ENCODE measurements at regions not wholly inside any gene's neighbourhood (a gene's known extent, or its start where the extent isn't known, plus 50 kb on each side); places are given as distances from the start of the nearest gene placed in this dataset.

DNA sequence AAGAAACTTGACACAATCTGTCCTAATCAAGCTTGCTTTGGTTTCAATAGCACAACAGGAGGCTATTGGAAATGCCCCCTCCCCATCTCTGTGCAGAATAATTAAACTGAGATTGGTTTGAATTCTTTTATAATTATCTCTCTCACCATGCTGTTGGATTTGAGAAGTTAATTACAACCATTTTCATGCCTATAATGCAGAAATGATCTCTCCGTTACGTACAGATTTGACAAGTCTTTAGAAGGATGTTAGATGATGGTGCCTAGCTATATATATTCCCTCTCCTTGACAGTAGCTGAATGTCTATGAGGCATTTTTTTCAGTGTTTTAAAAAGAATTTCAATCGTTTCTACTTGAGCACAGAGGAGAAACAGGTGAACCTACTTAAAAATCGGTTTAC, 488.4 kb upstream of the TECRL start:
- TF ChIP-seq, protein P1, sequence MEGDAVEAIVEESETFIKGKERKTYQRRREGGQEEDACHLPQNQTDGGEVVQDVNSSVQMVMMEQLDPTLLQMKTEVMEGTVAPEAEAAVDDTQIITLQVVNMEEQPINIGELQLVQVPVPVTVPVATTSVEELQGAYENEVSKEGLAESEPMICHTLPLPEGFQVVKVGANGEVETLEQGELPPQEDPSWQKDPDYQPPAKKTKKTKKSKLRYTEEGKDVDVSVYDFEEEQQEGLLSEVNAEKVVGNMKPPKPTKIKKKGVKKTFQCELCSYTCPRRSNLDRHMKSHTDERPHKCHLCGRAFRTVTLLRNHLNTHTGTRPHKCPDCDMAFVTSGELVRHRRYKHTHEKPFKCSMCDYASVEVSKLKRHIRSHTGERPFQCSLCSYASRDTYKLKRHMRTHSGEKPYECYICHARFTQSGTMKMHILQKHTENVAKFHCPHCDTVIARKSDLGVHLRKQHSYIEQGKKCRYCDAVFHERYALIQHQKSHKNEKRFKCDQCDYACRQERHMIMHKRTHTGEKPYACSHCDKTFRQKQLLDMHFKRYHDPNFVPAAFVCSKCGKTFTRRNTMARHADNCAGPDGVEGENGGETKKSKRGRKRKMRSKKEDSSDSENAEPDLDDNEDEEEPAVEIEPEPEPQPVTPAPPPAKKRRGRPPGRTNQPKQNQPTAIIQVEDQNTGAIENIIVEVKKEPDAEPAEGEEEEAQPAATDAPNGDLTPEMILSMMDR (IDR thresholded peaks at IDR 0.05), result no peak
- Mint-ChIP-seq H3K27ac (no peak overlapping the region), H3K9me3 (no peaks in the 10 kb centered on the region), H3K27me3 (ENCODE audit: low read depth, poor library complexity) (no peaks in the 10 kb centered on the region), H3K4me3 (no peak overlapping the region), H3K36me3 (ENCODE audit: low read depth) (no peaks in the 10 kb centered on the region), H3K4me1 (no peaks in the 10 kb centered on the region)
- DNase-seq, result no peak

DNA sequence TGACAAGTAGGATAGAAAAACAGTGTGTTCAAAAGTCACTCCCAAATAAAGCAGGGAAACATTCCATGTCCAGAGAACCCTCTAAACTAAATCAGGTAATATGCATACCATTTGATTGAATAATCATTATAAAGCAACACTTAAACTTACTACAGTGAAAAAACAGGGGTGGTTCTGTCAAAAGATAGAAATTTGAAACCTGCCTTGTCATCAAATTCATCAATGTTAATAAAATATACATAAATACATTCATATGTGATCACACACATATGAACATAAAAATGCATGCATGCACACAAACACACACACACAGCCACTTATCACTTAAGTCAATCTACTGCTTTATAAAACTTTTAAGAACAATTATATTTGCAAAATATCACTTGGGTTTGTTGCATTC, 485.8 kb upstream of the TECRL start:
- no peak overlapping the region for H3K27ac Mint-ChIP-seq
- no peaks in the 10 kb centered on the region for H3K4me1 Mint-ChIP-seq
- H3K36me3 Mint-ChIP-seq (ENCODE audit: low read depth), result no peaks in the 10 kb centered on the region
- no peaks in the 10 kb centered on the region for H3K27me3 Mint-ChIP-seq (ENCODE audit: low read depth, poor library complexity)
- H3K9me3 Mint-ChIP-seq, result no peaks in the 10 kb centered on the region
- TF ChIP-seq, protein P1 (IDR thresholded peaks at IDR 0.05), result no peak
- DNase-seq, result no peak
- no peak overlapping the region for H3K4me3 Mint-ChIP-seq

DNA sequence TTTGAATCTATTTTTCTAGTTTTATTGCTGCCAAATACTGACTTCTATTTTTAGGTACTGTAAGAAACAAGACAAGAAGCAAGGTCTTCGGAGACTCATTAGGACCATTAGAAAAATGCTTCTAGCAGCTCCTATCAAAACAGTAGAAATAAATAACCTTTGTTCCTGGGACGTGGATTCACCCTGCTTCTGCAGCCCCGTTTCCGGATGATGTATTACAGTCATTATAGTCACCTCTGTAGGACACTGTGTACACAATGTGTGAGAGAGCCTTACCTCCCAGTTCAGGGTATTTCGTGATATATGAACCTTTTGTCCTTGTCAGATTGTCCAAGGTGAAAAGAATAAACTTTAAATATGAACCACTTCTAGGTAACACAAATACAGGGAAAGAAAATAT, 484.0 kb upstream of the TECRL start:
- no peak overlapping the region for H3K4me3 Mint-ChIP-seq
- no peaks in the 10 kb centered on the region for H3K36me3 Mint-ChIP-seq (ENCODE audit: low read depth)
- TF ChIP-seq, protein P1 (IDR thresholded peaks at IDR 0.05), result no peak
- no peaks in the 10 kb centered on the region for H3K4me1 Mint-ChIP-seq
- no peaks in the 10 kb centered on the region for H3K9me3 Mint-ChIP-seq
- DNase-seq, result no peak
- no peaks in the 10 kb centered on the region for H3K27me3 Mint-ChIP-seq (ENCODE audit: low read depth, poor library complexity)
- no peak overlapping the region for H3K27ac Mint-ChIP-seq

DNA sequence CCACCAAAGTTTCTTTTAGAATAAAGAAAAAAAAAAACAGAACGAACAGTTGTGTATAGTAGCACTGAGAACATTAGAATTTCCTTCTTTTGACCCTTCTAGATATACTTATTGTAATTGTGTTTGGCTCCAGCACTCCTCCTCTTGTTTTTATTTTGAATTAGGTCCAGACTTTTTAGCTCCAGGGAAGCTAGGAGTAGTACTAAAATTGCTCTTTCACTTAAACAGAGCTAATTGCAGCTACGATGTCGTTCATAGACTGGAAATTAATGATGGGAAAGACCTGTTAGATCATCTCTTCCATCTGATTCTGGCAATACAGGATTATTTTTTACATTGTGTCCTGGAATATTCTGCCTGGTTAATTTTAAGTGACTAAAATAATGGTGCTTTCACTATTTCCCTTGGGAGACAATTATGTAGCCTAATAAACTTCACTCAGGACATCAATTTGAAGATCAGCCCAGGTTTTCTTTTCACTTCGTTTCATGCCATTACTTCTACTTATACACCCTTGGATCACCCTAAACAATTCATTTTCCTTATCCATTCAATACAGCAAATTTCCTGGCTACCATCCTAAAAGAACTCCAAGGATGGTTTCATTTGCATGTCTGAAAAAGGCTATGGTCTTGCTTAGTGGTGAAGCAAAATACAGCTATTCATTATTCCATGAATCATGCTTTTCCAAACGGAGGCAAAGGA, 480.8 kb upstream of the TECRL start:
- no peaks in the 10 kb centered on the region for H3K9me3 Mint-ChIP-seq
- no peaks in the 10 kb centered on the region for H3K36me3 Mint-ChIP-seq (ENCODE audit: low read depth)
- no peak overlapping the region for H3K4me3 Mint-ChIP-seq
- H3K4me1 Mint-ChIP-seq, result no peaks in the 10 kb centered on the region
- no peak overlapping the region for H3K27ac Mint-ChIP-seq
- no peaks in the 10 kb centered on the region for H3K27me3 Mint-ChIP-seq (ENCODE audit: low read depth, poor library complexity)
- TF ChIP-seq, protein P1 (IDR thresholded peaks at IDR 0.05), result no peak
- no peak for DNase-seq

DNA sequence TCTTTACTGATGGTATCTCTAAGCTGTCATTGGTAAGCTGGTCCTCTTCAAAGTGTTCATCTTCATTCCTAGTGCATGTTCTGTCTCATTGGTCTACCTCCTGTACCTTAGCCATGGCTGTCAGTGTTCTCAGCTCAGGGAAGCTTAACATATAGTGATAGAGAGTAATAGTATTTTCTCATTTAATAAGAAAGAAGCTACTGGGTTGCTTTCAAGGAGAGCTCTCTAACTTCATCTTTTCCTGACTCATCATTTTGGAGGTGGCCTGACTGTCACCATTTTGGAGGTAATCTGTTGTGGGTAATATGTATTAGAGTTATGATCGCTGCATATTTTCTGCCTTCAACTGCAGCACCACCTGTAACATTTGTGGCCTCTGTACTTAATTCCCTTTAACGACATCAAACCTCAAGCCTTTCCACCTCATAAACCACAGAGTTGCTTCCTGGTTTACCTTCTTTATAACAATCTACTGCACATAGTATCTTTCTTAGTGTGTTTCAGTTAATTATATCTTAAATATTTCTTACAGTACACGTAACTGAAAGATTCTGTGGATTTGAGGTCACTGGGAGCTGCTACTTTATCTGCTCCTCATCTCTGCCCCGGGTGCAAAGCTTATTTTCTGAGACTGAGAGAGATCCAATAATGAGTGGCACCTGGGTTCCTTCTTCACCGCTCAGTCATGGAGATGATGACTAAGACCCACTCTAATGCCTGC, 474.0 kb upstream of the TECRL start:
- Mint-ChIP-seq H3K27me3 (ENCODE audit: low read depth, poor library complexity) (no peaks in the 10 kb centered on the region), H3K4me3 (no peak overlapping the region), H3K27ac (no peak overlapping the region), H3K36me3 (ENCODE audit: low read depth) (no peaks in the 10 kb centered on the region), H3K4me1 (no peaks in the 10 kb centered on the region), H3K9me3 (no peaks in the 10 kb centered on the region)
- TF ChIP-seq, protein P1 (IDR thresholded peaks at IDR 0.05), result no peak
- no peak for DNase-seq

Measured in nephron progenitor cell (in vitro differentiated cells).